ENCODE measurements at regions not wholly inside any gene's neighbourhood (a gene's known extent, or its start where the extent isn't known, plus 50 kb on each side); places are given as distances from the start of the nearest gene placed in this dataset.

DNA sequence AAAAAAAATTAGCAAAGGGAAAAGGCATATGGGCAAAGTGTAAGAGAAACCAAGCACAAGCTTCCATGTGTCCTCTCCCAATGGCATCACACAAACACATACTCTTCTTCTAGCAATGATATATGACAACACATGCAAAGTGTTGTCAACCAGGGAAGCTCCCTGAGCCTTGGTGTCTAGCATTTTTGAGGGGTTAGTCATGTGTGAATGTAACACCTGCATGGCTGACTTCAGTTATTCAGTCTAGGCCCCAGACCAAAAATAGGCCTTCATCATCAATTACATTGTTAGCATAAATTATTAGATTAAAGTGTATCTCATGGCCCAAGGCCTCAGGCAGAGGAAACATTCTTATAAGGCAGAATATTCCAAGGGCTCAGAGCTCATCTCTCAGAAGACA is 450.0 kb downstream of the TLE1 start:
- TF ChIP-seq POLR2AphosphoS5 (IDR thresholded peaks at IDR 0.05; ENCODE audit: low read depth, low read length) (no peak), REST (IDR thresholded peaks at IDR 0.05; ENCODE audit: insufficient read depth in 1 of 2, low read depth in 2 of 2, low read length in 2 of 2) (no peak), TAF1 (IDR thresholded peaks at IDR 0.05; ENCODE audit: borderline replicate concordance, insufficient read depth, low read length) (no peak), SIN3A (IDR thresholded peaks at IDR 0.05; ENCODE audit: borderline replicate concordance, insufficient read depth, low read length) (no peak)
